Lower lobe of right lung (tissue), 2 donors: ENCODE measurements at regions not wholly inside any gene's neighbourhood (a gene's known extent, or its start where the extent isn't known, plus 50 kb on each side); places are given as distances from the start of the nearest gene placed in this dataset. TPM values are rescaled to one million over a fixed set of nuclear protein-coding genes. Genes with fewer than 3 reads are reported as not detected.

Experiments
- ATAC-seq, 2 donors: fragments of 200-7000 bp; cut with Tn5 transposase; one replicate each; pipeline ENCODE4 v1.9.1; 2020 to 2022; ENCODE audit warnings: mild to moderate bottlenecking in 2 of 2, moderate library complexity in 2 of 2
- DNase-seq: peaks from one replicate; pipeline ENCODE4 v3.0.0-alpha.2; 2020
- H3K27ac ChIP-seq: fragments of 200-600 bp; one replicate; pipeline ENCODE4 v1.8.0; 2022
- H3K27me3 ChIP-seq: fragments of 200-600 bp; one replicate; pipeline ENCODE4 v1.8.0; 2022; ENCODE audit warnings: low read depth
- H3K36me3 ChIP-seq: fragments of 200-600 bp; one replicate; pipeline ENCODE4 v1.8.0; 2022; ENCODE audit warnings: mild to moderate bottlenecking
- H3K4me1 ChIP-seq: fragments of 200-600 bp; one replicate; pipeline ENCODE4 v1.8.0; 2022
- H3K4me3 ChIP-seq: fragments of 200-600 bp; one replicate; pipeline ENCODE4 v1.8.0; 2022; ENCODE audit warnings: mild to moderate bottlenecking
- H3K9me3 ChIP-seq: fragments of 200-600 bp; one replicate; pipeline ENCODE4 v1.8.0; 2022
- intact Hi-C: fragments of 100-400 bp; cut with DNase I; formaldehyde crosslinking; loops from one replicate; pipeline ENCODE4 v1.11.0; 2022
- microRNA-seq: library from miRNA; unstranded; fragments of <30 nt; microRNA quantifications from one replicate; pipeline ENCODE4 v1.2.0, GENCODE V29; 2020; ENCODE audit warnings: borderline number of aligned reads
- TF ChIP-seq, protein P1 (sequence below): fragments of 200-600 bp; IDR thresholded peaks from one replicate; pipeline ENCODE4 v1.8.0; 2022; ENCODE audit warnings: antibody characterized with exemption, mild to moderate bottlenecking
- donor health status: DM: no; HTN: yes; CAD: no; lungs with severe emphysema.

DNA sequence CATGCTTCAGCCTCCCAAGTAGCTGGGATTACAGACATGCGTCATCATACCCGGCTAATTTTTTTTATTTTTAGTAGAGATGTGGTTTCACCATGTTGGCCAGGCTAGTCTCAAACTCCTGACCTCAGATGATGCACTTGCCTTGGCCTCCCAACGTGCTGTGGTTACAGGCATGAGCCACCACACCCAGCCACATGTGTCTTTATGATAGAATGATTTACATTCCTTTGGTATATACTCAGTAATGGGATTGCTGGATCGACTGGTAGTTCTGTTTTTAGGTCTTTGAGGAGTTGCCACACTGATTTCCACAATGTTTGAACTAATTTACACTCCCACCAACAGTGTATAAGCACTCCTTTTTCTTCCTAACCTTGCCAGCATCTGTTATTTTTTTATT is 276.2 kb downstream of the METTL15 start:
- Histone ChIP-seq H3K9me3 (peaks cover 4% of the 10 kb centered on the region), H3K4me3 (no peak overlapping the region), H3K36me3 (no peaks in the 10 kb centered on the region), H3K27me3 (no peaks in the 10 kb centered on the region), H3K27ac (no peak overlapping the region), H3K4me1 (no peaks in the 10 kb centered on the region)
- ATAC-seq (no peak), DNase-seq (no peak)
- TF ChIP-seq, protein P1, sequence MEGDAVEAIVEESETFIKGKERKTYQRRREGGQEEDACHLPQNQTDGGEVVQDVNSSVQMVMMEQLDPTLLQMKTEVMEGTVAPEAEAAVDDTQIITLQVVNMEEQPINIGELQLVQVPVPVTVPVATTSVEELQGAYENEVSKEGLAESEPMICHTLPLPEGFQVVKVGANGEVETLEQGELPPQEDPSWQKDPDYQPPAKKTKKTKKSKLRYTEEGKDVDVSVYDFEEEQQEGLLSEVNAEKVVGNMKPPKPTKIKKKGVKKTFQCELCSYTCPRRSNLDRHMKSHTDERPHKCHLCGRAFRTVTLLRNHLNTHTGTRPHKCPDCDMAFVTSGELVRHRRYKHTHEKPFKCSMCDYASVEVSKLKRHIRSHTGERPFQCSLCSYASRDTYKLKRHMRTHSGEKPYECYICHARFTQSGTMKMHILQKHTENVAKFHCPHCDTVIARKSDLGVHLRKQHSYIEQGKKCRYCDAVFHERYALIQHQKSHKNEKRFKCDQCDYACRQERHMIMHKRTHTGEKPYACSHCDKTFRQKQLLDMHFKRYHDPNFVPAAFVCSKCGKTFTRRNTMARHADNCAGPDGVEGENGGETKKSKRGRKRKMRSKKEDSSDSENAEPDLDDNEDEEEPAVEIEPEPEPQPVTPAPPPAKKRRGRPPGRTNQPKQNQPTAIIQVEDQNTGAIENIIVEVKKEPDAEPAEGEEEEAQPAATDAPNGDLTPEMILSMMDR, result no peak
- intact Hi-C loops, result no loop called here

DNA sequence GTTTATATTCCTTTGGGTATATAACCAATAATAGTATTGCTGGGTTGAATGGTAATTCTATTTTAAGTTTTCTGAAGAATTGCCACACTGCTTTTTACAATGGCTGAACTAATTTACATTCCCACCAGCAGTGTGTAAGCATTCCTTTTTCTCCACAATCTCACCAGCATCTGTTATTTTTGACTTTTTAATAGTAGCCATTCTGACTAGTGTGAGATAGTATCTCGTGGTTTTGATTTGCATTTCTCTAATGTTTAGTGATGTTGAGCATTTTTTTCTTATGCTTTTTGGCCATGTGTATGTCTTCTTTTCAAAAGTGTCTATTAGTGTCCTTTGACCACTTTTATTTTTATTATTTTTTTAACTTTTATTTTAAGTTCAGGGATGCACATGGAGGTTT is 275.3 kb downstream of the METTL15 start:
- Histone ChIP-seq H3K4me3 (no peak overlapping the region), H3K36me3 (no peaks in the 10 kb centered on the region), H3K9me3 (peaks cover 4% of the 10 kb centered on the region), H3K27ac (no peak overlapping the region), H3K27me3 (no peaks in the 10 kb centered on the region), H3K4me1 (no peaks in the 10 kb centered on the region)
- ATAC-seq (no peak), DNase-seq (no peak)
- TF ChIP-seq, protein P1, result no peak
- intact Hi-C loops, result no loop called here

Small RNAs in the stretch of these regions (microRNA-seq; reads per million reads assigned to microRNA genes)
- gene MIR8068, result not detected
